ENCODE measurements at regions not wholly inside any gene's neighbourhood (a gene's known extent, or its start where the extent isn't known, plus 50 kb on each side); places are given as distances from the start of the nearest gene placed in this dataset.

- DNase-seq, result no peak
Measured at GRCh38 chrX:58051346-58051745, 141.1 kb upstream of the ZXDA start.

- no peak for DNase-seq
Measured at GRCh38 chrX:58044130-58044529, 133.9 kb upstream of the ZXDA start.

- peak; percentile 13 for DNase-seq
Measured at GRCh38 chrX:58025979-58026378, 115.7 kb upstream of the ZXDA start.

DNA sequence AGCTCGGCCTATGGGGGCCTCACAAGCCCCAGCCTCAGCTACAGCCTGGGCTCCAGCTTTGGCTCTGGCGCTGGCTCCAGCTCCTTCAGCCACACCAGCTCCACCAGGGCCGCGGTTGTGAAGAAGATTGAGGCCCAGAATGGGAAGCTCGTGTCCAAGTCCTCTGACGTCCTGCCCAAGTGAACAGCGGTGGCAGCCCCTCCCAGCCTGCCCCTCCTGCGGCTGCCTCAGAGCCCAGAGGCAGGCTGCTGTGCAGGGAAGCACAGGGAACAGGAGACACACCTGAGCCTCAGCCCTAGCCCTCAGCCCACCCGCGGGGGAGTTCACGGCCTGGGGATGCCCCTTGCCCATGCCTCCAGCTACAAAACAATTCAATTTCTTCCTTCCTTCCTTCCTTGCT, 75.7 kb upstream of the ZXDA start:
- no peak for DNase-seq

- no peak for DNase-seq
Measured at GRCh38 chrX:57984620-57985019, 74.4 kb upstream of the ZXDA start.

DNA sequence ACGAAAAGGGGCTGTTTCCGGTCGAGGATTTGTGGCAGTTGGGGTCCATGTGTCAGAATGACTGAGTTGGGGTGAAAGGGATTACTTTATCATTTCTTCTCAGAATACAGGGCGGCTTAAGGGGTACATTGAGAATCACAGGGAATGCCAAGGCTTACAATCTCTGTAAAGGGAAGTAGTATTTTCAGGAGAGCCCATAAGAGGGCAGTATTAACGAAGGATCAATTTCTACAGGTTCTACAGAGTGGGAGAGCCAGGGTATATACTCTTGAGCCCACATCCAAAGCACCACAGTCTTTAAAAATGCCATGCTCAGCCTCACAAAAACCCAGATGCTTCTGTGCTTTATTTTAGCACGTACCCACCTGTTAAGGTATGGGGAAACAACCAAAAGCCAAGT, 67.7 kb upstream of the ZXDA start:
- no peak for DNase-seq

DNA sequence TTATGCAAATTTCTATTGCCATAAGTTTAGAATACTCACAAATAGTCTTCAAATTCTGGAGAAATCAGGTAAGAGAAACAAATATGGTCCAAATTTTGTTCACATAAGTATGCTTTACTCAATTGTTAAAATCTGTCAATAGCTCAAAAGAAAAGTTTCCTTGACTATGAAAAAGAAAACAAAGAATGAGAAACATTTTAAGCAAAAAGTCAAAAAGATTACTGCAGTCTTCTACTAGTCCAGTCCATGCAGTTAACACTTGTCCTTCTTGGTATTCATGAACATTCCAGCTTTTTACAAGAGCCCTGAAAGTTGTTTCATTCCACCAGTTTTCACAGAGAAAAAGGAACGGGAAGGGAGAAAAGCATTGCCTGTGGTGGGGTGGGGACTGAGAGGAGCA, 54.7 kb upstream of the ZXDA start:
- DNase-seq, result no peak
